Astrocyte of the spinal cord (primary cell): ENCODE measurements at regions not wholly inside any gene's neighbourhood (a gene's known extent, or its start where the extent isn't known, plus 50 kb on each side); places are given as distances from the start of the nearest gene placed in this dataset.
"Not testable (repeated sequence)": the region's sequence is repeated elsewhere in the genome, so short reads cannot be mapped to it uniquely, and the experiment has no call there.

Experiments
- DNase-seq: peaks from one replicate; pipeline ENCODE4 v3.0.0; 2011; ENCODE audit warnings: low read depth, low spot score
- H3K4me3 ChIP-seq: 2 replicates; pipeline ENCODE4 v1.5.1; 2011; ENCODE audit warnings: low read depth, mild to moderate bottlenecking, low read length, moderate library complexity
- CTCF ChIP-seq: IDR thresholded peaks from 2 replicates; pipeline ENCODE4 v1.5.1; 2012; ENCODE audit warnings: low read depth, mild to moderate bottlenecking, low read length, inconsistent platforms
- in situ Hi-C: cut with HindIII; loops from 2 replicates; pipeline ENCODE4 v1.10.0; 2017; ENCODE audit warnings: low sequenced_read_pairs

GRCh38 chr1:112141923-112142322 lies 152.5 kb upstream of the KCND3 start:
- in situ Hi-C loops, result no loop called here
- TF ChIP-seq CTCF, result no peak
- no peak for DNase-seq
- no peak overlapping the region for H3K4me3 ChIP-seq

GRCh38 chr1:112143871-112144441 lies 154.5 kb upstream of the KCND3 start:
- DNase-seq, result no peak
- TF ChIP-seq CTCF, result no peak
- in situ Hi-C loops, result no loop called here
- H3K4me3 ChIP-seq, result no peak overlapping the region

DNA sequence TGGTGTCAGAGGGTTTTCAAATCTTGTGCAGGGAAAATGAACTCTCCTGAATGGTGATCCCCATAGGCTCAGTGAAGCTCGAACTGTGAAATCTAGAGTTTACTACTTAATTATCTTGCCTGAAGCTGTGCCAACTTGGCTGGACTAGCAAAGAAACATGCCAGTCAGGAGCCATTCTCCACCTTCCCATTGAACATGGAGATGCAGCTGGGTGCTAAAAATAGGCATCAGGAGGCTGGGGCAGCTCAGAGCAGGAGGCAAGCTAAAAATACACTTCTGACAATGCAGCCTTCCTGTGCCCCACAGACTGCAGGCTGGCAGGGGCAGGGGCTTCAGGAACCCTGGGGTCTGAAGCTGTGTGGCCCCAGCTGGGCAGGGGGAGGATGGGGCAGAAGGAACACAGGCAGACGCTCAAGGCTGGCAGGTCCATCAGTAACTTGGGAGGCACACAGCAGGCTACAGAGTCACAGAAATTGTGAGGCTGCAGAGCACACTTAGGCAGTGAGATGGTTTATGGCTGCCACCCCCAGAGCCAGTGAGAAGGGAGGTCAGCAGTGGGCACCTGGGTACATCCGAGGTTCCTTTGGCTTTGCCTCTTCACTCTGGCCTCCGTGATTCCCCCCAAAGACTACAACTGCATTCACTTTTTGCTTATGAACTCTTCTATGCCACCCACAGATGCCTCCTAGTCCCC lies 155.4 kb upstream of the KCND3 start:
- in situ Hi-C loops, result no loop called here
- no peak for DNase-seq
- H3K4me3 ChIP-seq, result no peak overlapping the region
- no peak for TF ChIP-seq CTCF

DNA sequence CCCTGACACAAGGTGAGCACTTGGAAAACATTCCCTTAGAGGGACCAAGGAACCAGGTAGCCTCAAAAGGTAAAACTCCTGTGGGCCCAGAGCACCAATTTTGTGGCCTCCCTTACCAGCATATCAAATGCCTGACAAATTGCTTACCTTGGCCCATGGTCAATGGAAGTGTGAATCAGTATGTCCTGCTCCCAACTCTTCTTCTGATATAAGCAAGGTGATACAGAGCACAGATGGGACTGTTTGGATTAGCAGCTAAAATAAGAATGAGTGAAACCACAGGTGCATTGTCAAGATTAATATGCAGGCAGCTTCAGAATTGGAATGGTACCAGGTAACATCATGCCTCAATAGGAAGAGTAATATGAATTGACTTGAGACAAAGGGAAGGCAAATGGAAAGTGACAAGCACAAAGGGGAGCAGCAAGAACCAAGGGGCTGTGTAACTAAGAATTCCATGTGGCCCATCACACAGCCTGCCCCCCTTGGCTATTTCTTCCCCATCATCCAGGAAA lies 156.8 kb upstream of the KCND3 start:
- no peak for TF ChIP-seq CTCF
- DNase-seq, result no peak
- in situ Hi-C loops, result no loop called here
- no peak overlapping the region for H3K4me3 ChIP-seq

GRCh38 chr1:112160214-112160613 lies 170.7 kb upstream of the KCND3 start:
- DNase-seq, in situ Hi-C loops, H3K4me3 ChIP-seq: not testable (repeated sequence)

DNA sequence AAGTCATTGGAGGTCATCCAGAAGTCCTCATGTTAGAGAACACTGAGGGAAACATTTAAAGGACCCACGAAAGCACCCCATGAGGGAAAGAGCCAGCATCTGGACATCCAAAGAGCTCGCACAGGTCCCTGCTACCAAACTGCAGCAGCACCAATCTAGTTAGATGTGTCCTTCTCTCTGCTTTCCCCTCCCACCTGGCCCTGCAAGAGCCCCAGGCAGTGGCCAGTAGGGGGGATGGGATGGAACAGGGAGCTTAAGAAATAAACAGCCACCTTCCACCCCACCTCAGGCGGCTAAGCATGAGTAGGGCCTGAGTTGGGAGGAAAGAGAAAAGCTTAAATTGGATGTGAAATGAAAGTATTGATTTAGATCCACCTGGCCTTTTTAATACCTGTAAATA lies 175.9 kb upstream of the KCND3 start:
- no peak for DNase-seq
- H3K4me3 ChIP-seq, result no peak overlapping the region
- TF ChIP-seq CTCF, result no peak
- in situ Hi-C loops, result no loop called here

- no peak overlapping the region for H3K4me3 ChIP-seq
- DNase-seq, result no peak
- TF ChIP-seq CTCF, result no peak
- in situ Hi-C loops, result no loop called here
These were observed 180.0 kb upstream of the KCND3 start for GRCh38 chr1:112169517-112169916.
